ENCODE measurements at regions not wholly inside any gene's neighbourhood (a gene's known extent, or its start where the extent isn't known, plus 50 kb on each side); places are given as distances from the start of the nearest gene placed in this dataset.

DNA sequence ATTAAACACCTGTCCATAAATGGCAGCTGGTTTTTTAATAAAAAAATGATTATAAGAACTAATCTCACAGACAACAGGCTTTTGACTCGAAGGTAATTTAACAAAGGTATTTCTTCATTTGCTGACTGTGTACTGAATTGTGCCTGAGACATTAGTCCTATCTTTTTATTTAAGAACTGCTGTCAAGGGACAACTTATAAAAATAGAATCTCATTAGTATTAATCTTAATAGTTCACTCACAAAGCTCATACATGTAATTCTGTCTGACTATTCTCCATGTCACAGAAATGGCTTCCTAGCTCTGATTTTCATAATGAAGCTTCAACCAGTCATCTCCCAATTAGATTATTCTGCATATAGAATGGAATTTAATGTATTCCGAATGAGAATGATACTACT is 276.9 kb upstream of the PDZRN3 start:
- Histone ChIP-seq H3K27ac (ENCODE audit: low read depth in 1 of 2, low read length in 2 of 2) (no peak overlapping the region), H3K27me3 (ENCODE audit: control insufficient read depth in 4 of 4, insufficient read depth in 4 of 4, low read length in 3 of 4) (no peaks in the 10 kb centered on the region), H3K9me3 (ENCODE audit: control insufficient read depth in 4 of 4, low read length in 3 of 4) (no peaks in the 10 kb centered on the region), H3K9ac (ENCODE audit: low read depth in 1 of 2, low read length in 2 of 2) (no peak overlapping the region), H3K36me3 (ENCODE audit: control insufficient read depth in 4 of 4, insufficient read depth in 3 of 4, low read depth in 1 of 4, low read length in 3 of 4) (no peaks in the 10 kb centered on the region), H3K4me1 (ENCODE audit: control insufficient read depth in 4 of 4, insufficient read depth in 4 of 4, low read length in 3 of 4) (no peaks in the 10 kb centered on the region), H3K4me3 (ENCODE audit: low read depth in 1 of 3, low read length in 3 of 3) (no peak overlapping the region)
- TF ChIP-seq FOXA2 (IDR thresholded peaks at IDR 0.05), result no peak
- TF ChIP-seq NR2F2 (IDR thresholded peaks at IDR 0.05), result no peak
- TF ChIP-seq JUND (IDR thresholded peaks at IDR 0.05), result no peak
- TF ChIP-seq RAD21 (IDR thresholded peaks at IDR 0.05), result no peak
- TF ChIP-seq, protein P1, sequence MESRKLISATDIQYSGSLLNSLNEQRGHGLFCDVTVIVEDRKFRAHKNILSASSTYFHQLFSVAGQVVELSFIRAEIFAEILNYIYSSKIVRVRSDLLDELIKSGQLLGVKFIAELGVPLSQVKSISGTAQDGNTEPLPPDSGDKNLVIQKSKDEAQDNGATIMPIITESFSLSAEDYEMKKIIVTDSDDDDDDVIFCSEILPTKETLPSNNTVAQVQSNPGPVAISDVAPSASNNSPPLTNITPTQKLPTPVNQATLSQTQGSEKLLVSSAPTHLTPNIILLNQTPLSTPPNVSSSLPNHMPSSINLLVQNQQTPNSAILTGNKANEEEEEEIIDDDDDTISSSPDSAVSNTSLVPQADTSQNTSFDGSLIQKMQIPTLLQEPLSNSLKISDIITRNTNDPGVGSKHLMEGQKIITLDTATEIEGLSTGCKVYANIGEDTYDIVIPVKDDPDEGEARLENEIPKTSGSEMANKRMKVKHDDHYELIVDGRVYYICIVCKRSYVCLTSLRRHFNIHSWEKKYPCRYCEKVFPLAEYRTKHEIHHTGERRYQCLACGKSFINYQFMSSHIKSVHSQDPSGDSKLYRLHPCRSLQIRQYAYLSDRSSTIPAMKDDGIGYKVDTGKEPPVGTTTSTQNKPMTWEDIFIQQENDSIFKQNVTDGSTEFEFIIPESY (IDR thresholded peaks at IDR 0.05), result no peak
- no peak for TF ChIP-seq YY1 (IDR thresholded peaks at IDR 0.05)
- no peak for TF ChIP-seq RXRA (IDR thresholded peaks at IDR 0.05)
- no peak for TF ChIP-seq TAF1 (conservative IDR thresholded peaks at IDR 0.05)
- TF ChIP-seq EGR1 (IDR thresholded peaks at IDR 0.05; ENCODE audit: low read depth in 2 of 2), result no peak
- no peak for TF ChIP-seq MAX (IDR thresholded peaks at IDR 0.05)
- TF ChIP-seq, protein P2, sequence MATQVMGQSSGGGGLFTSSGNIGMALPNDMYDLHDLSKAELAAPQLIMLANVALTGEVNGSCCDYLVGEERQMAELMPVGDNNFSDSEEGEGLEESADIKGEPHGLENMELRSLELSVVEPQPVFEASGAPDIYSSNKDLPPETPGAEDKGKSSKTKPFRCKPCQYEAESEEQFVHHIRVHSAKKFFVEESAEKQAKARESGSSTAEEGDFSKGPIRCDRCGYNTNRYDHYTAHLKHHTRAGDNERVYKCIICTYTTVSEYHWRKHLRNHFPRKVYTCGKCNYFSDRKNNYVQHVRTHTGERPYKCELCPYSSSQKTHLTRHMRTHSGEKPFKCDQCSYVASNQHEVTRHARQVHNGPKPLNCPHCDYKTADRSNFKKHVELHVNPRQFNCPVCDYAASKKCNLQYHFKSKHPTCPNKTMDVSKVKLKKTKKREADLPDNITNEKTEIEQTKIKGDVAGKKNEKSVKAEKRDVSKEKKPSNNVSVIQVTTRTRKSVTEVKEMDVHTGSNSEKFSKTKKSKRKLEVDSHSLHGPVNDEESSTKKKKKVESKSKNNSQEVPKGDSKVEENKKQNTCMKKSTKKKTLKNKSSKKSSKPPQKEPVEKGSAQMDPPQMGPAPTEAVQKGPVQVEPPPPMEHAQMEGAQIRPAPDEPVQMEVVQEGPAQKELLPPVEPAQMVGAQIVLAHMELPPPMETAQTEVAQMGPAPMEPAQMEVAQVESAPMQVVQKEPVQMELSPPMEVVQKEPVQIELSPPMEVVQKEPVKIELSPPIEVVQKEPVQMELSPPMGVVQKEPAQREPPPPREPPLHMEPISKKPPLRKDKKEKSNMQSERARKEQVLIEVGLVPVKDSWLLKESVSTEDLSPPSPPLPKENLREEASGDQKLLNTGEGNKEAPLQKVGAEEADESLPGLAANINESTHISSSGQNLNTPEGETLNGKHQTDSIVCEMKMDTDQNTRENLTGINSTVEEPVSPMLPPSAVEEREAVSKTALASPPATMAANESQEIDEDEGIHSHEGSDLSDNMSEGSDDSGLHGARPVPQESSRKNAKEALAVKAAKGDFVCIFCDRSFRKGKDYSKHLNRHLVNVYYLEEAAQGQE (IDR thresholded peaks at IDR 0.05), result no peak
- no peak for TF ChIP-seq FOXA1 (IDR thresholded peaks at IDR 0.05)
- TF ChIP-seq ATF3 (IDR thresholded peaks at IDR 0.05), result no peak
- DNase-seq (ENCODE audit: low spot score), result no peak
- 69% methylated on average over 2 of the region's 2 CpGs for WGBS

DNA sequence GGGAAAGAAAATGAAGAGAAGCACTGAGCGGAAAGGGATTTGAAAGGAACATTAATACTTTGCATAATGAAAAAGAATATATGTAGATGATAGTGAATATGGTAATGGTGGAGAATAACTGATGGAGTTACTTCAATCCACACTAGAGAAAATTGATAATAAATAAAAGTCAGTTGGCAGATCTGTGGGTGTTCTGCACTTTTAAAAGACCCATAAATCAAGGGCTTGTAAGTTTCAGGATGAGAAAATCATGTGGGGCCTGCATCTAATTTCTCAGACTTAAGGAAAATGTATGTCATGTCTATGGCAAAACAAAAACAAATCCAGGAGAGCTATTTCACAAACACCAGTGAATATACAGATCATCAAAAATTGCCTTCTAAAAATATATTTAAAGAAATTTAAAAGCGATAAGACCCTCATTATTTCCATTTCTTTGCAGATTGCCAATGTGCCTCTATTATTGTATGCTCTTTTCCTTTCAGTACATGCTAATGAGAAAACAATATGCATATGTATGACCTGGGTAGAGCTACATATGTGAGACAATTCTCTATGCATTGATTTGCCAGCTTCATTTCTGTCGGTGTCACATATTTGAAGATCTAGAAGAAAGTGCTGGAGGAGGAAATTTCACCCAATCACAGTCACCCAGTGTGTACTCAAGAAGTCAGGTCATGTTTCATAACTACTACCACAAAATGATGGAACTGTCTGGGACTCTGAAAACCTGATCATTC is 269.9 kb upstream of the PDZRN3 start:
- H3K36me3 ChIP-seq (ENCODE audit: control insufficient read depth in 4 of 4, insufficient read depth in 3 of 4, low read depth in 1 of 4, low read length in 3 of 4), result no peaks in the 10 kb centered on the region
- H3K9me3 ChIP-seq (ENCODE audit: control insufficient read depth in 4 of 4, low read length in 3 of 4), result no peaks in the 10 kb centered on the region
- 83% methylated on average over 3 of the region's 3 CpGs for whole genome bisulfite sequencing
- H3K9ac ChIP-seq (ENCODE audit: low read depth in 1 of 2, low read length in 2 of 2), result no peak overlapping the region
- H3K27me3 ChIP-seq (ENCODE audit: control insufficient read depth in 4 of 4, insufficient read depth in 4 of 4, low read length in 3 of 4), result no peaks in the 10 kb centered on the region
- TF ChIP-seq HNF4G (IDR thresholded peaks at IDR 0.05), result no peak
- H3K27ac ChIP-seq (ENCODE audit: low read depth in 1 of 2, low read length in 2 of 2), result no peak overlapping the region
- no peak overlapping the region for H3K4me3 ChIP-seq (ENCODE audit: low read depth in 1 of 3, low read length in 3 of 3)
- DNase-seq (ENCODE audit: low spot score), result no peak
- no peaks in the 10 kb centered on the region for H3K4me1 ChIP-seq (ENCODE audit: control insufficient read depth in 4 of 4, insufficient read depth in 4 of 4, low read length in 3 of 4)
